Activated CD8-positive, alpha-beta memory T cell treated with anti-CD3 and anti-CD28 coated beads, Interleukin-2, amount 10 ng/mL, durations not matched to agents 7 days and 5 days (primary cell): ENCODE measurements at regions not wholly inside any gene's neighbourhood (a gene's known extent, or its start where the extent isn't known, plus 50 kb on each side); places are given as distances from the start of the nearest gene placed in this dataset.

Experiments used
- ATAC-seq: fragments of 150-1000 bp; cut with Tn5 transposase; one replicate; pipeline ENCODE4 v1.10.0; 2021; ENCODE audit warnings: moderate library complexity
- CTCF ChIA-PET: fragments of 350-600 bp; sonication (Branson Sonifier 250); formaldehyde crosslinking; loops from one replicate; lab custom pipeline; 2021; ENCODE audit warnings: antibody characterized with exemption; lab: Charles Lee
- DNase-seq: peaks from one replicate; pipeline ENCODE4 v3.0.0-alpha.2; 2020
- H3K27ac Mint-ChIP-seq: one replicate; pipeline ENCODE4 v1.8.0; 2021; ENCODE audit warnings: mild to moderate bottlenecking, mixed read lengths
- H3K27me3 Mint-ChIP-seq: one replicate; pipeline ENCODE4 v1.8.0; 2021; ENCODE audit warnings: mixed read lengths
- H3K36me3 Mint-ChIP-seq: one replicate; pipeline ENCODE4 v1.8.0; 2021; ENCODE audit warnings: mild to moderate bottlenecking, mixed read lengths
- H3K4me1 Mint-ChIP-seq: one replicate; pipeline ENCODE4 v1.8.0; 2021; ENCODE audit warnings: mixed read lengths
- H3K4me3 Mint-ChIP-seq: one replicate; pipeline ENCODE4 v1.8.0; 2021; ENCODE audit warnings: mild to moderate bottlenecking, moderate library complexity, mixed read lengths
- H3K9me3 Mint-ChIP-seq: one replicate; pipeline ENCODE4 v1.8.0; 2022; ENCODE audit warnings: low read depth, mixed read lengths

DNA sequence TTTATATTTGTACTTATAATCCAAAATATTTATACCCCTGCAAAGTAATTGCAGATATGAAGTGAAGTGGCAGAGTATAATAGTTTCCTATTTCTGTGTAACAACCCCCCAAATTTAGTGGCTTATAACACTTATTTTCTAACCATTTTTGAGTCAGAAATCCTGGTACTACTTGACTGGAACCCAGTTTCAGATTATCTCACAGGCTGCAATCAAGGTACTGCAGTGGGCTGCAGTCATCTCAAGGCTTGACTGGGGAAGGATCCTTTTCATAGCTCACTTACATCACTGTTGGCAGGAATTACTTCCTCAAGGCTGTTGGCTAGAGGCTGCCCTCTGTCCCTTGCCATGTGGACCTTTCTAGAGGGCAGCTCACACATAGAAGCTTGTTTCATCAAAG lies 558.2 kb upstream of the PKDCC start:
- Mint-ChIP-seq H3K27ac (no peak overlapping the region), H3K4me3 (no peak overlapping the region), H3K9me3 (peaks cover 3% of the 10 kb centered on the region), H3K27me3 (no peaks in the 10 kb centered on the region), H3K36me3 (no peaks in the 10 kb centered on the region), H3K4me1 (no peaks in the 10 kb centered on the region)
- ATAC-seq (no peak), DNase-seq (no peak)
- CTCF ChIA-PET, result no interaction called here

DNA sequence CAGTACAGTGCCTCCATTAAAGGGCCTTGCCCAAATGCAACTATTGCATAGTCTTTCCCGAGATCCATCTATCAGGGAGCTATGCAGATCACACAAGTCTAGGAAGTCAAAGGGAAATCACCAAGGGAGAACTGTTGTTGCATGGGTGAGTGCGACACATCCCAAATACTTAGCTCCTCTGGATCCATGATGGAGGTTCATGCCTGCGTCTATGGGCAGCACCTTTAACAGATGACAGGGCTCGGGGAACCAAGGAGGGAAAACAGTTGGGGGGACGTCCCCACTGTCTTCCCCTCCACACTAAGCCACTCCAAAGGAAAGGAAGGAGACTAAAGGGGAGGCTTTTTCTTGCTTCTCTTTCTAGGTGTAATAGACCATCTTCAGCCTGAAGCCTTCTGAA lies 552.8 kb upstream of the PKDCC start:
- CTCF ChIA-PET, result no interaction called here
- ATAC-seq (no peak), DNase-seq (no peak)
- Mint-ChIP-seq H3K27ac (no peak overlapping the region), H3K27me3 (no peaks in the 10 kb centered on the region), H3K9me3 (peaks cover 24% of the 10 kb centered on the region), H3K4me1 (no peaks in the 10 kb centered on the region), H3K36me3 (no peaks in the 10 kb centered on the region), H3K4me3 (no peak overlapping the region)

- Mint-ChIP-seq H3K4me3 (no peak overlapping the region), H3K36me3 (no peaks in the 10 kb centered on the region), H3K27me3 (no peaks in the 10 kb centered on the region), H3K4me1 (no peaks in the 10 kb centered on the region), H3K27ac (no peak overlapping the region), H3K9me3 (peaks cover 27% of the 10 kb centered on the region)
- ATAC-seq (no peak), DNase-seq (no peak)
- CTCF ChIA-PET, result no interaction called here
These were observed 550.9 kb upstream of the PKDCC start for GRCh38 chr2:41496908-41497307.

DNA sequence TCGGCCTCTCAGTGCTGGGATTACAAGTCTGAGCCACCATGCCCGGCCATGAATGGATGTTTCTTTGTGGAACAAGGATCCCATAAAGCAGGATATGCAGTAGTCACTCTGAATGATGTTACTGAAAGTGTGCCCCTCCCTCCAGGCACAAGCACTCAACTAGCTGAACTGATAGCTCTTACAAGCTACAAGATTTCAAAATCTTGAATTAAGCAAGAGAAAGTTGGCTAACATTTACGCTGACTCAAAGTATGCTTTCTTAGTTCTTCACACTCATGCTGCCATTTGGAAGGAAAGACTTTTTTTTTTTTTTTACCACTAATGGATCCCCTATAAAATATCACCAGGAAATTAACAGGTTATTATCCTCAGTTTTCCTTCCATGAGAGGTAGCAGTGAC lies 549.0 kb upstream of the PKDCC start:
- CTCF ChIA-PET, result no interaction called here
- Mint-ChIP-seq H3K36me3 (no peaks in the 10 kb centered on the region), H3K4me1 (no peaks in the 10 kb centered on the region), H3K4me3 (no peak overlapping the region), H3K27ac (no peak overlapping the region), H3K27me3 (no peaks in the 10 kb centered on the region), H3K9me3 (peaks cover 27% of the 10 kb centered on the region)
- no peak for DNase-seq
- ATAC-seq, result no peak

DNA sequence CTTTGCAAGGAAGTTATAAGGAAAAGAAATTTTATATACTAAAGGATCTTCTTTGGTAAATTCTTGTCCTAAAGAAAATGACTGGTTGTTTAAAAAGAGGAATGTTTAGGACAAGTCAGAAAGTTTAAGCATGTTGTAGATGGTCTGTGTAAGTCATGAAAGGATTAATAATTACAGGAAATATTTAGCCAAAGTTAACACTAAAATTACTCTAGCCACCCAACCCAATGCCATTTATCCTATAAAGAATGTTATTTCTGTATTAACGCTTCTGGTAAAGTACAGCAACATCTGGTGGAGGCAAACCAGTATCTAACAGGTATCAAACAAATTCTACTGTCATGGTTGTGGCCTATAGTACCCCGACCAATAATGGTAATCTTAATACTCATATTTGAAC lies 546.9 kb upstream of the PKDCC start:
- DNase-seq (no peak), ATAC-seq (no peak)
- Mint-ChIP-seq H3K4me1 (no peaks in the 10 kb centered on the region), H3K27me3 (no peaks in the 10 kb centered on the region), H3K36me3 (no peaks in the 10 kb centered on the region), H3K9me3 (peaks cover 13% of the 10 kb centered on the region), H3K27ac (no peak overlapping the region), H3K4me3 (no peak overlapping the region)
- CTCF ChIA-PET, result no interaction called here

GRCh38 chr2:41502752-41503151 lies 545.1 kb upstream of the PKDCC start:
- H3K27me3 Mint-ChIP-seq, result no peaks in the 10 kb centered on the region
- H3K27ac Mint-ChIP-seq, result no peak overlapping the region
- H3K36me3 Mint-ChIP-seq, result no peaks in the 10 kb centered on the region
- no peak overlapping the region for H3K4me3 Mint-ChIP-seq
- no peak for DNase-seq
- H3K9me3 Mint-ChIP-seq, result peaks cover 5% of the 10 kb centered on the region
- CTCF ChIA-PET, result no interaction called here
- no peak for ATAC-seq
- no peaks in the 10 kb centered on the region for H3K4me1 Mint-ChIP-seq

- H3K27me3 Mint-ChIP-seq, result no peaks in the 10 kb centered on the region
- H3K27ac Mint-ChIP-seq, result no peak overlapping the region
- DNase-seq (no peak), ATAC-seq (no peak)
- no peak overlapping the region for H3K4me3 Mint-ChIP-seq
- H3K4me1 Mint-ChIP-seq, result no peaks in the 10 kb centered on the region
- CTCF ChIA-PET, result no interaction called here
- H3K36me3 Mint-ChIP-seq, result no peaks in the 10 kb centered on the region
- H3K9me3 Mint-ChIP-seq, result peaks cover 5% of the 10 kb centered on the region
These were observed 543.3 kb upstream of the PKDCC start for GRCh38 chr2:41504532-41504931.

- ATAC-seq (no peak), DNase-seq (no peak)
- no peak overlapping the region for H3K27ac Mint-ChIP-seq
- H3K4me1 Mint-ChIP-seq, result no peaks in the 10 kb centered on the region
- CTCF ChIA-PET, result no interaction called here
- H3K9me3 Mint-ChIP-seq, result no peaks in the 10 kb centered on the region
- H3K27me3 Mint-ChIP-seq, result no peaks in the 10 kb centered on the region
- no peaks in the 10 kb centered on the region for H3K36me3 Mint-ChIP-seq
- H3K4me3 Mint-ChIP-seq, result no peak overlapping the region
These were observed 537.7 kb upstream of the PKDCC start for GRCh38 chr2:41510108-41510507.

- H3K27ac Mint-ChIP-seq, result no peak overlapping the region
- no peaks in the 10 kb centered on the region for H3K36me3 Mint-ChIP-seq
- H3K9me3 Mint-ChIP-seq, result no peaks in the 10 kb centered on the region
- CTCF ChIA-PET, result no interaction called here
- no peaks in the 10 kb centered on the region for H3K27me3 Mint-ChIP-seq
- H3K4me1 Mint-ChIP-seq, result no peaks in the 10 kb centered on the region
- H3K4me3 Mint-ChIP-seq, result no peak overlapping the region
- DNase-seq (no peak), ATAC-seq (no peak)
These were observed 526.6 kb upstream of the PKDCC start for GRCh38 chr2:41521211-41521610.

DNA sequence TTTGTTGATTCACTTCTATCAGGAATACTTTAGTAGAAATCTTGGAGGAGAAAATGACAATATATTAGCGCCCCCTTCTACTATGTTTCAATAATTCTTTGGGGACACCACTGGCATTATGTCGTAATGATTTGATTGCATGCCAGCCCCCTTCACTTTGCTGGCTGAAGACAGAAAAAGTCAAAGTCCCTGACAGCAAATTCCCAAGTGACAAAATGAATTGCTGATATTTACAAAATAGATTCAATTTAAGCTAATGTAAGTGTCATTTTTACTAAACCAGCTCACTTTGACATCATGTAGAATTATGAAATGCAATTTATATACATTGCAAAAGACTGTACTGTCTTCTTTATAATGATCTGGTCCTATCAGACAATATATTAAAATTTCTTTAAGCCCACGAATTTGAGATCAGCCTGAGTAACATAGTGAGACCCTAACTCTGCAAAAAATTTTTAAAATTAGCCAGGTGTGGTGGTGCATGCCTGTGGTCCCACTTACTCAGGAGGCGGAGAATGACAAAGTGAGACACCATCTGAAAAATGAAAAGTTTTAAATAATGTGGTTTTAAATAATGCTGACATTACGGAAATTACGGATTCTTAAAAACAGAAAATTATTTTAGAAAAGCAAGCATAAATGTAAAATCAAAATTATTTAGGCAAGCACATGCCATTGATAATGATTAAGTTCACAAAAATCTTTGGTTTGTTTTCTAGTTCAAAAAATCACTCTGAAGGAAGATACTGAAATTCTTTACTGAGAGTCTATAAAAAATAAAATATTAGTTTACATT lies 520.1 kb upstream of the PKDCC start:
- no peaks in the 10 kb centered on the region for H3K4me1 Mint-ChIP-seq
- no peak overlapping the region for H3K27ac Mint-ChIP-seq
- no peak for ATAC-seq
- no peaks in the 10 kb centered on the region for H3K27me3 Mint-ChIP-seq
- no peaks in the 10 kb centered on the region for H3K36me3 Mint-ChIP-seq
- DNase-seq, result no peak
- CTCF ChIA-PET, result no interaction called here
- H3K9me3 Mint-ChIP-seq, result no peaks in the 10 kb centered on the region
- H3K4me3 Mint-ChIP-seq, result no peak overlapping the region

- DNase-seq, result no peak
- H3K9me3 Mint-ChIP-seq, result no peaks in the 10 kb centered on the region
- CTCF ChIA-PET, result no interaction called here
- ATAC-seq, result no peak
- no peaks in the 10 kb centered on the region for H3K27me3 Mint-ChIP-seq
- H3K4me1 Mint-ChIP-seq, result no peaks in the 10 kb centered on the region
- H3K36me3 Mint-ChIP-seq, result no peaks in the 10 kb centered on the region
- H3K27ac Mint-ChIP-seq, result no peak overlapping the region
- no peak overlapping the region for H3K4me3 Mint-ChIP-seq
These were observed 512.2 kb upstream of the PKDCC start for GRCh38 chr2:41535575-41535974.

- H3K27me3 Mint-ChIP-seq, result no peaks in the 10 kb centered on the region
- no peaks in the 10 kb centered on the region for H3K9me3 Mint-ChIP-seq
- H3K4me1 Mint-ChIP-seq, result no peaks in the 10 kb centered on the region
- CTCF ChIA-PET, result no interaction called here
- DNase-seq, result no peak
- no peak overlapping the region for H3K27ac Mint-ChIP-seq
- ATAC-seq, result no peak
- no peak overlapping the region for H3K4me3 Mint-ChIP-seq
- no peaks in the 10 kb centered on the region for H3K36me3 Mint-ChIP-seq
These were observed 507.4 kb upstream of the PKDCC start for GRCh38 chr2:41540272-41540998.

- DNase-seq (no peak), ATAC-seq (no peak)
- Mint-ChIP-seq H3K27me3 (no peaks in the 10 kb centered on the region), H3K27ac (no peak overlapping the region), H3K4me1 (no peaks in the 10 kb centered on the region), H3K4me3 (no peak overlapping the region), H3K36me3 (no peaks in the 10 kb centered on the region), H3K9me3 (no peaks in the 10 kb centered on the region)
- CTCF ChIA-PET, result no interaction called here
These were observed 504.1 kb upstream of the PKDCC start for GRCh38 chr2:41543726-41544125.

DNA sequence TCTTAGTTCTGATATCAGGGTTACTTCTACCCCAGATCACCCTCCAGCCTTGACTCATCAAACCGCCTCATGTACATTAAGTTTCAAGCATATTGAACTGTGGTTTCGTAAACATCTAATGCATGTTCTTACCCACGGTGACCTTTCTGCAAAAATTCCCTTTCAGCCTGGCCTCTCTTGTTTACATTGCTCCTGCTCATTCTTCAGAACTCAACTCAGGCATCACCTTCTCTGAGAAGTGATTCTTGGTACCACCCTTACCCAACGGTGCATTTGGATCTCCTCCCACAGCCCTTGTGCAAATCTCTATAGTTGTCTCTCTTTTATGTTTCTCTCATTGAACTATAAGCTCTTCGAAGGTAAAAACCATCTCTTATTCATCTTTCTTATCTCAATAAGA lies 503.1 kb upstream of the PKDCC start:
- ATAC-seq (no peak), DNase-seq (no peak)
- CTCF ChIA-PET, result no interaction called here
- H3K27me3 Mint-ChIP-seq, result no peaks in the 10 kb centered on the region
- H3K27ac Mint-ChIP-seq, result no peak overlapping the region
- H3K4me1 Mint-ChIP-seq, result no peaks in the 10 kb centered on the region
- no peaks in the 10 kb centered on the region for H3K9me3 Mint-ChIP-seq
- H3K36me3 Mint-ChIP-seq, result no peaks in the 10 kb centered on the region
- no peak overlapping the region for H3K4me3 Mint-ChIP-seq
